ENCODE measurements at regions not wholly inside any gene's neighbourhood (a gene's known extent, or its start where the extent isn't known, plus 50 kb on each side); places are given as distances from the start of the nearest gene placed in this dataset.

GRCh38 chr18:37769826-37770225 lies 204.2 kb upstream of the CELF4 start:
- Histone ChIP-seq H3K4me3 (no peak overlapping the region), H3K4me1 (no peaks in the 10 kb centered on the region), H3K36me3 (no peaks in the 10 kb centered on the region), H3K9me3 (no peaks in the 10 kb centered on the region), H3K27me3 (no peaks in the 10 kb centered on the region), H3K27ac (no peak overlapping the region)
- whole genome bisulfite sequencing, 2 donors = 17 to 42% methylated on average over 1 of the region's 1 CpG
- DNase-seq (no peak), ATAC-seq (ENCODE audit: low FRiP score in 2 of 2) (no peak)
- no peak for TF ChIP-seq POLR2A (IDR thresholded peaks at IDR 0.05)
- TF ChIP-seq EP300 (IDR thresholded peaks at IDR 0.05) = no peak
- TF ChIP-seq, protein P1, sequence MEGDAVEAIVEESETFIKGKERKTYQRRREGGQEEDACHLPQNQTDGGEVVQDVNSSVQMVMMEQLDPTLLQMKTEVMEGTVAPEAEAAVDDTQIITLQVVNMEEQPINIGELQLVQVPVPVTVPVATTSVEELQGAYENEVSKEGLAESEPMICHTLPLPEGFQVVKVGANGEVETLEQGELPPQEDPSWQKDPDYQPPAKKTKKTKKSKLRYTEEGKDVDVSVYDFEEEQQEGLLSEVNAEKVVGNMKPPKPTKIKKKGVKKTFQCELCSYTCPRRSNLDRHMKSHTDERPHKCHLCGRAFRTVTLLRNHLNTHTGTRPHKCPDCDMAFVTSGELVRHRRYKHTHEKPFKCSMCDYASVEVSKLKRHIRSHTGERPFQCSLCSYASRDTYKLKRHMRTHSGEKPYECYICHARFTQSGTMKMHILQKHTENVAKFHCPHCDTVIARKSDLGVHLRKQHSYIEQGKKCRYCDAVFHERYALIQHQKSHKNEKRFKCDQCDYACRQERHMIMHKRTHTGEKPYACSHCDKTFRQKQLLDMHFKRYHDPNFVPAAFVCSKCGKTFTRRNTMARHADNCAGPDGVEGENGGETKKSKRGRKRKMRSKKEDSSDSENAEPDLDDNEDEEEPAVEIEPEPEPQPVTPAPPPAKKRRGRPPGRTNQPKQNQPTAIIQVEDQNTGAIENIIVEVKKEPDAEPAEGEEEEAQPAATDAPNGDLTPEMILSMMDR (IDR thresholded peaks at IDR 0.05) = no peak
- no peak for TF ChIP-seq POLR2AphosphoS5 (IDR thresholded peaks at IDR 0.05)

DNA sequence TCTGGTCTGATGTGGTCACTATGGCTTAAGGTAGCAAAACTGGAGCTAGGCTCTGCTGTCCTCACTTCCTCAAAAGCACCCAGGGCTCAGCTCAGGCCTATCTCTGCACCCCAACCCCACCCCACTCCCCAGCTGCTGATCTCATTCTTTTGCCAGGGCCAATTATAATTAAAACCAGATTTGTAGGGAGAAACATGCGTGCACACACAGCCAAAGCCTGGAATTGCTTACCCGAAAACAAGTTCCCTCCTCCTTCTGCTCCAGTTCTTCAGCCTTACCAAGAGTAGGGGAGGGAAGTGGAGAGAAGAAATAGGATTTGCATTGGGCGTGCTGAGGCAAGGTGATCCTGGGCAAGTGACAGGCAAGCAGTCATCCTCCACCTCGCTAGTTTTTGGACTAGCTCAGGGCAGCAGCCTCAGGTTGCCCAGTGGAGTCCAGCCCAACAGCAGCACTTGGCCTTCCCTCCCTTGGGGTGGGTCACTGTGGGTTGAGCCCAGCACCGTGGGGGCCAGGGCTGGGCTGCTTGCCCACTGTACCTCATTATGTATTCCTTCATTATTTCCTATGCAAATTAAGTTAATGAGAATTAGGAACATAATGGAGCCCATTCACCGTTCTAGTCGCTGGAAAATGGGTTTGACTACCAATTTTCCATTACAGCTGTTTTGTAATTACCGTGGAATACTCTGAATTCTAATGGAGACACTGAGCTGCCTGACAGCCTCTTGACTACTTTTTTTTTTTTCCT lies 199.1 kb upstream of the CELF4 start:
- DNase-seq (no peak), ATAC-seq (ENCODE audit: low FRiP score in 2 of 2) (no peak)
- no peaks in the 10 kb centered on the region for H3K9me3 ChIP-seq
- WGBS, 2 donors = 87 to 89% methylated on average over 8 of the region's 8 CpGs
- H3K4me3 ChIP-seq = no peak overlapping the region
- H3K27ac ChIP-seq = no peak overlapping the region
- no peaks in the 10 kb centered on the region for H3K36me3 ChIP-seq
- H3K4me1 ChIP-seq = no peaks in the 10 kb centered on the region
- no peaks in the 10 kb centered on the region for H3K27me3 ChIP-seq
- TF ChIP-seq POLR2AphosphoS5 (IDR thresholded peaks at IDR 0.05) = no peak
- TF ChIP-seq EP300 (IDR thresholded peaks at IDR 0.05) = no peak
- TF ChIP-seq, protein P1 (IDR thresholded peaks at IDR 0.05) = no peak
- TF ChIP-seq POLR2A (IDR thresholded peaks at IDR 0.05) = no peak

GRCh38 chr18:37762076-37762621 lies 196.6 kb upstream of the CELF4 start:
- DNase-seq (peak in 1 of 2 donors; percentile 59), ATAC-seq (ENCODE audit: low FRiP score in 2 of 2) (peak; percentile 56 to 72)
- Histone ChIP-seq H3K4me1 (no peaks in the 10 kb centered on the region), H3K4me3 (no peak overlapping the region), H3K9me3 (no peaks in the 10 kb centered on the region), H3K36me3 (no peaks in the 10 kb centered on the region), H3K27ac (no peak overlapping the region), H3K27me3 (no peaks in the 10 kb centered on the region)
- TF ChIP-seq, protein P1 (IDR thresholded peaks at IDR 0.05) = no peak
- TF ChIP-seq POLR2AphosphoS5 (IDR thresholded peaks at IDR 0.05) = peak in 1 of 2 donors; percentile 43
- TF ChIP-seq POLR2A (IDR thresholded peaks at IDR 0.05) = no peak
- peak in 2 of 4 donors; percentile 76 to 80 for TF ChIP-seq EP300 (IDR thresholded peaks at IDR 0.05)
- WGBS, 2 donors = 64 to 76% methylated on average over 6 of the region's 6 CpGs

GRCh38 chr18:37754141-37754540 lies 188.5 kb upstream of the CELF4 start:
- TF ChIP-seq POLR2A (IDR thresholded peaks at IDR 0.05) (no peak), POLR2AphosphoS5 (IDR thresholded peaks at IDR 0.05) (no peak), EP300 (IDR thresholded peaks at IDR 0.05) (no peak)
- TF ChIP-seq, protein P1 (IDR thresholded peaks at IDR 0.05) = no peak
- Histone ChIP-seq H3K36me3 (no peaks in the 10 kb centered on the region), H3K27ac (no peak overlapping the region), H3K4me1 (no peaks in the 10 kb centered on the region), H3K4me3 (no peak overlapping the region), H3K9me3 (no peaks in the 10 kb centered on the region), H3K27me3 (no peaks in the 10 kb centered on the region)
- ATAC-seq (ENCODE audit: low FRiP score in 2 of 2) = no peak
- DNase-seq = peak in 1 of 2 donors; percentile 30

- no peak for DNase-seq
- TF ChIP-seq, protein P1 (IDR thresholded peaks at IDR 0.05) = no peak
- TF ChIP-seq EP300 (IDR thresholded peaks at IDR 0.05) (no peak), POLR2A (IDR thresholded peaks at IDR 0.05) (no peak), POLR2AphosphoS5 (IDR thresholded peaks at IDR 0.05) (no peak)
- Histone ChIP-seq H3K9me3 (no peaks in the 10 kb centered on the region), H3K27ac (no peak overlapping the region), H3K27me3 (no peaks in the 10 kb centered on the region), H3K4me3 (no peak overlapping the region), H3K36me3 (no peaks in the 10 kb centered on the region), H3K4me1 (no peaks in the 10 kb centered on the region)
- ATAC-seq (ENCODE audit: low FRiP score in 2 of 2) = no peak
- 81 to 84% methylated on average over 2 of the region's 2 CpGs for WGBS, 2 donors
Measured at GRCh38 chr18:37742436-37742835, 176.8 kb upstream of the CELF4 start.
